ENCODE measurements at regions not wholly inside any gene's neighbourhood (a gene's known extent, or its start where the extent isn't known, plus 50 kb on each side); places are given as distances from the start of the nearest gene placed in this dataset.

DNA sequence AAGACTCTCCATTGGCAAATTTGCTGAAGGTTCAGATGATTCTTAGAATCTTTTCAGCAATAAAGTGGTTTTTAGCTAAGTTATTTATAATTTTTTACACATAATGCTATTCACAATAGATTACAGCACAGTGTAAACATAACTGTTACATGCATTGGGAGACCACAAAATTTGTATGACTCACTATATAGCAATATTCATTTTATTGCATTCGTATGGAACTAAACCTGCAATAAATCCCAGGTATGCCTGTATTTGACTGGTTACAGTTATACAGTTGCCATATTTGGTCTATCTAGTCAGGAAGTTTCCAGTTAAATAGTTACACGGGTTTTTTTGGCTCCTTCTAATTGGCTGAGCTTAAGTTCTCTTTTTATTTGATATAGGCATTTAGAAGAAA, 220.8 kb downstream of the MRPS30 start:
- no peak for TF ChIP-seq EGR1 (IDR thresholded peaks at IDR 0.05)
- no peak for TF ChIP-seq MAX (IDR thresholded peaks at IDR 0.05)
- no peak for TF ChIP-seq TAF1 (IDR thresholded peaks at IDR 0.05; ENCODE audit: low read depth)
- TF ChIP-seq, protein P1, sequence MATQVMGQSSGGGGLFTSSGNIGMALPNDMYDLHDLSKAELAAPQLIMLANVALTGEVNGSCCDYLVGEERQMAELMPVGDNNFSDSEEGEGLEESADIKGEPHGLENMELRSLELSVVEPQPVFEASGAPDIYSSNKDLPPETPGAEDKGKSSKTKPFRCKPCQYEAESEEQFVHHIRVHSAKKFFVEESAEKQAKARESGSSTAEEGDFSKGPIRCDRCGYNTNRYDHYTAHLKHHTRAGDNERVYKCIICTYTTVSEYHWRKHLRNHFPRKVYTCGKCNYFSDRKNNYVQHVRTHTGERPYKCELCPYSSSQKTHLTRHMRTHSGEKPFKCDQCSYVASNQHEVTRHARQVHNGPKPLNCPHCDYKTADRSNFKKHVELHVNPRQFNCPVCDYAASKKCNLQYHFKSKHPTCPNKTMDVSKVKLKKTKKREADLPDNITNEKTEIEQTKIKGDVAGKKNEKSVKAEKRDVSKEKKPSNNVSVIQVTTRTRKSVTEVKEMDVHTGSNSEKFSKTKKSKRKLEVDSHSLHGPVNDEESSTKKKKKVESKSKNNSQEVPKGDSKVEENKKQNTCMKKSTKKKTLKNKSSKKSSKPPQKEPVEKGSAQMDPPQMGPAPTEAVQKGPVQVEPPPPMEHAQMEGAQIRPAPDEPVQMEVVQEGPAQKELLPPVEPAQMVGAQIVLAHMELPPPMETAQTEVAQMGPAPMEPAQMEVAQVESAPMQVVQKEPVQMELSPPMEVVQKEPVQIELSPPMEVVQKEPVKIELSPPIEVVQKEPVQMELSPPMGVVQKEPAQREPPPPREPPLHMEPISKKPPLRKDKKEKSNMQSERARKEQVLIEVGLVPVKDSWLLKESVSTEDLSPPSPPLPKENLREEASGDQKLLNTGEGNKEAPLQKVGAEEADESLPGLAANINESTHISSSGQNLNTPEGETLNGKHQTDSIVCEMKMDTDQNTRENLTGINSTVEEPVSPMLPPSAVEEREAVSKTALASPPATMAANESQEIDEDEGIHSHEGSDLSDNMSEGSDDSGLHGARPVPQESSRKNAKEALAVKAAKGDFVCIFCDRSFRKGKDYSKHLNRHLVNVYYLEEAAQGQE (IDR thresholded peaks at IDR 0.05; ENCODE audit: low read depth): no peak
- no peak for TF ChIP-seq USF1 (IDR thresholded peaks at IDR 0.05)
